Activated naive CD4-positive, alpha-beta T cell treated with Interleukin-2 at 50 U/mL for 16 hours (primary cell): ENCODE measurements at regions not wholly inside any gene's neighbourhood (a gene's known extent, or its start where the extent isn't known, plus 50 kb on each side); places are given as distances from the start of the nearest gene placed in this dataset.
"Not testable (repeated sequence)": the region's sequence is repeated elsewhere in the genome, so short reads cannot be mapped to it uniquely, and the experiment has no call there.

Experiments used
- DNase-seq: peaks from one replicate; pipeline ENCODE4 v3.0.0-alpha.2; 2020

- no peak for DNase-seq
Measured at GRCh38 chr16:85240982-85241924, 129.0 kb upstream of the CIBAR2 start.

DNA sequence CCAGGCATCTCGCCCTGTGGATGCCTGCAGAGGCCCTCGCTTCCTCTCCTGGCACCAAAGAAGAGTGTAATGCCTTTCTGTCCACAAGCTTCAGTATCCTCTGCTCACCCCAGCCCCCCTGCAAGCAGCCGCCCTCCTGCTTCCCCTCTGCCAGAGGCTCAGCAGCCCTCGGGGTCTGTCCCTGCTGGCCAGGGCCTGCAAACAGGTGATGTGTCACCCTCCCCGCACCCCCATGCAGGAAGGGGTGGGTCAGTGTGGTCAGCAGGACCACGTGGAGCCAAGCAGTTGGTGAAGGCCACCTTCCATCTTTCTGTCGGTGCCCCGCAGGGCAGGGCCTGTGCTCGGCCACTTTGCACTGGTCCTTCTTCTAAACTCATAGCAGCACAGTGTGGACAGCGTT, 129.9 kb upstream of the CIBAR2 start:
- DNase-seq: no peak

- no peak for DNase-seq
Measured at GRCh38 chr16:85243308-85243707, 131.0 kb upstream of the CIBAR2 start.

DNA sequence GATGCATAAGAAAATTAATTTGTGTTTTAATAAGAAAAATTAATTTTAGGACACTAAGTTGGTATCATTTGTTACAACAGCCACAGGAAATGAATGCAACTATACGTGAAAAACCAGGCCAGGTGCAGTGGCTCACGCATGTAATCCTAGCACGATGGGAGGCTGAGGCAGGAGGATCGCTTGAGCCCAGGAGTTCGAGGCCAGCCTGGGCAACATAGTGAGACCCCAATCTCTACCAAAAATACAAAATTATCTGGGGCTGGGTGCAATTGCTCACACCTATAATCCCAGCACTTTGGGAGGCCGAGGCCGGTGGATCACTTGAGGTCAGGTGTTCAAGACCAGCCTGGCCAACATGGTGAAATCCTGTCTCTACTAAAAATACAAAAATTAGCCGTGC, 132.2 kb upstream of the CIBAR2 start:
- DNase-seq: not testable (repeated sequence)

DNA sequence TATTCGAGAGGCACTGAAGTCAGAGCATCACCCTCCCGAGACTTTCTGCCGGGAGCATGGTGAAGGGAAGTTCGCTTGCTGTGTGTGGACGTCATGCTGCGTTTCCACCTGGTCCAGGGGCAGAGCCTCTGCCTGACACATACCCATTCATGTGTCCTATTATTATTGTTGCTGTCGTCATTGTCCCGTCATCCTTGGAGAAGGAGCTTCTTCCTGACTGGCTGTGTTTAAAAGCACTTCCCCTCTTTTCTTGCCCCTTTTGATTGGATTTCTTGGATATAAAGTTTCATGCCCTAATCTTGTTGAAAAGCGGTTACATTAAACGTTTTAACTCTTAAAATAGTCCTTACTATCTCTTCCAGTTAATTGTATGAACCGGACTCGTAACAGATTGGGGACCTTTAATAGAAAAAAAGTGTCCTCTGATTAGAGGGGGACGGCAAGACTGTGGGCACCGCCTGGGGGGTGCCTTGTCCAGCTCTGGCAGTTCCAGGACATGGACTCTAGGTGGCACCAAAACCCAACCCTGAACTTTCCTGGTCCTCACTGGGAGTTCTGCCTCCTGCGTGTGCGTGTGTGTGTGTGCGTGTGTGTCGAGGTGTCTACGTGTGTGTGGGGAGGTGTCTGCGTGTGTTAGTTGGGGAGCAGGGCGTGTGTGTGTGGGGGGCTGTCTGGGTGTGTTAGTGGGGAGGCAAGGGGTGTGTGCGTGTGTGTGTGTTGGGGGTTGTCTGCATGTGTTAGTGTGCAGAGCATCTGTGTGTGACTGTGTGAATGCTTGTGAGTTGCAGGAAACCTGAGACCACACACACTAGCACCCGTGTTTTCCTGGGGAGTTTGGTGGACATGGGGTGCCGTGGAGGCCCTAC, 133.3 kb upstream of the CIBAR2 start:
- peak; percentile 40 for DNase-seq

GRCh38 chr16:85246473-85246872, 134.2 kb upstream of the CIBAR2 start:
- no peak for DNase-seq

GRCh38 chr16:85246973-85247372, 134.7 kb upstream of the CIBAR2 start:
- DNase-seq: no peak

DNA sequence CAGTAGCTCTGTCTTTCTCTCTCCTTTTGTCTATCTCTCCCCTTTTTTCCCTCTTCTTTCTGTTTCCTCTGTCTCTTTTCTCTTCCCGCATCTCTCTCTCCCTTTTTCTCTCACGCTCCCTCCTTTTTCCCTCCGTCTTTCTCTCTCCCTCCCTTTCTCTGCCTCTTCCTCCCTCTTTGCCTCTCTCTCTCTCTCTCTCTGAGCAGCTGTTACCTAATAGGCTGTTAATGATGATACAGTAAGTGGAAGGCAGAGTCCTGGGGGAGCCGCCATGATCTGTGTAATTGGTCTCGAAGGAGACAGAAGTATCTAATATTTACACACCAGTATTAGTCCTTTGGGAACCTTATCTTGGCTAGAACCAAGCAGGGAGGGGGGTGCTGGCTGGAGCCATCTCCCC, 136.1 kb upstream of the CIBAR2 start:
- no peak for DNase-seq

GRCh38 chr16:85248857-85249256, 136.6 kb upstream of the CIBAR2 start:
- no peak for DNase-seq

DNA sequence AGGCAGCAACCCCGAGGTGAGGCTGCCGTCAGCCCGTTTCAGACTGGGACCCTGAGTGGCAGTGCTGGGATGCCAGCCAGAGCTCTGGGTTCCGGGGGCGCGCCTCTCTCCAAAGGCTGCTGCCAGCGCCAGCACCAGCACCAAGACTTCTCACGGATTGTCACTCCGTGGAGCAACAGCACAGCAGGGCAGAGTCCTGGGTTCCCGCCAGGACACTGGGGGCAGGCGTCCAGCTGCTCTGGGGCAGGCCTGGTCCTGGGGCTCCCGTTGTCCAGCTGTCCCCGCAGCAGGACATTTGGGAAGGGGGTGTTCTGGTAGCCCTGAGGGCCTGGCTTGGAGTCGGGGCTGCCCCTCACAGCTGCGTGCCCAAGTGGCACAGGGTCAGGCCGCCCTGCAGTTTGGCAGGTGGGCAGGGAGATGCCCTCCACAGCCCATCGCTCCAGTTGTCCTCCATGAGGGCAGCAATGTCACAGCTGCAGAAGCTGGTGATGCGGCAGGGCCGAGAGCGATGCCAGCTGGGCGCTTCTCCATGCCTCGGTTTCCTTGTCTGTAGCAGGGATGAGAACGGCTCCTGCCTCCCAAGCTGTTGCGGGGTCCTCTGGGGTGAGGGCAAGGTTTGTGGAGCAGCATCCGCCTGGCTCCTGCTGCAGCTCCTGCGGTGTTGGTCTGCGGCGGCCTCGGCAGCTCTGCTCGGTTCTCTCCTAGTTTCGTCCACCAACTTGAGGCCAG, 137.3 kb upstream of the CIBAR2 start:
- DNase-seq: no peak

DNA sequence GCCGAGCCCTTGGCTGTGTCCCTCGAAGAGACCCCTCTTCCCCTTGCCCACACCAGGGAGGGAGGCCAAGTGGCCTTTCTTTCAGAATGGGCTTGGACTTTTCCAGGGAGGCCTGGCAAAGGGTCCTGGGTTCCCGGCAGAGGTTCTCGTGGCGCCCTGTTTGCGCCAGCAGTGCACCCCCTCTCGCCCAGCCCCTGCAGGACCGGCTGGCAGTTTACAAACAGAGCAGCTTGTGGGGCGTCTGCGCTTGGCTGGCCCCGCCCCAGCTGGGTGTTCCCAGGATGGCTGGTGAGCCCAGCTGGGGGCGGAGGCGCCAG, 137.8 kb upstream of the CIBAR2 start:
- no peak for DNase-seq

DNA sequence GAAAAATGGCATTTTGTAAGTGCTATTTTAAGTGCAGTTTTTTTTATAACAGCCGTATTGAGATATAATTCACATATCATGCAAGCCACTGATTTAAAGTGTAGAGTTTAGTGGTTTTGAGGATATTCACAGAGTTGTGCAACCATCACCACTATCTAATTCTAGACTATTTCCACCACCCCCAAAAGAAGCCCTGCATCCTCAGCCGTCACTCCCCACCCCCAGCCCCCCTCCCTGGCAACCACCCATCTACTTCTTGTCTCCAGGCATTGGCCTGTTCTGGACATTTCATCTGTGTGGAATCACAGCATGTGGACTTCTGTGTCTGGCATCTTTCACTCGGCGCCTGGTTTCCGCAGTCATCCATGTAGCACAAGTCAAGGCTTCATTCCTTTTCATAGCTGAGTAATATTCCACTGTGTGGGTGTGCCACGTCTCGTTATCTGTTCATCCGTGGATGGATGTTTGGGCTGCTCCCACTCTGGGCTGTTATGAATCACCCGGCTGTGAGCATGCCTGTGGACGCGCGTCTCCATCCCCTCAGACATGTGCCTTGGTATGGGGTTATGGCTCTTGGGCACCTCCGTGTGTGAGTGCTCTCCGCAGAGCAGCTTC, 138.4 kb upstream of the CIBAR2 start:
- DNase-seq: no peak

- DNase-seq: no peak
Measured at GRCh38 chr16:85251225-85251760, 139.0 kb upstream of the CIBAR2 start.

- DNase-seq: no peak
Measured at GRCh38 chr16:85252014-85252413, 139.7 kb upstream of the CIBAR2 start.

- DNase-seq: no peak
Measured at GRCh38 chr16:85252461-85252860, 140.2 kb upstream of the CIBAR2 start.

DNA sequence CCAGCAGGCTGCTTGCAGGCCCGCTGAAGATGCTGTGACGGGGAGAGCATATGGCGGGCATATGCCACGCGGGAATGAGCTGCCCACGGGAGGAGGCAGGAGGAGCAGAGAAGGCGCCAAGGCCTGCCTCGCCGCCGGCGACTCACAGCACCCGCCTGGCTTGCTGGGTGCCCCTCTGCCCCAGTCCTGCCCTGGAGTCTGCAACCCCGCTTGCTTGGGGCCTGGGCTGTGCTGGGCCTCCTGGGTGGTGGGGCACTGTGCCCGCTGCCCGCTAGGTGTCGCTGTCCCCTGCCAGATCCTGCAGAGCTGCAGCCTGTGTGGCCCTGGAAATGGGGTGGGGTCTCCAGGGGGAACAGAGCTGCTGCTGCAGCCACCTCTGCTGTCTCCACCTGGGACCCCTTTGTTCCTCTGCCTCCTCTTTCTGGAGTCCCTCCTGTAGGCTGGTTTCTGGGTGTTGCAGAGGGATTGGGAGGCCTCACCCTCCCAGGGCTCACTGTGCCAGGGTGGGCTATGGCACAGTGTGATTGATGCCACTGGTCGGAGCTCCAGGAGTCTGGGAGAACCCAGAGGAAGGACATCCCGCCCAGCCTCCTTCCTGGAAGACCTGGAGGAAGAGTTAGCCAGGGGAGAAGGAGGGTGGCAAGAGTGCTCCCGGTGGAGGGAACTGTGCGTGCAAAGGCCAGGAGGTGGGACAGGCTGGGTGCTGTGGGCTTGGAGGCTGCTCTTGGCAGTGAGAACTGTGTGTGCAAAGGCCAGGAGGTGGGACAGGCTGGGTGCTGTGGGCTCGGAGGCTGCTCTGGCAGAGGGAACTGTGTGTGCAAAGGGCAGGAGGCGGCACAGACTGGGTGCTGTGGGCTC, 141.0 kb upstream of the CIBAR2 start:
- peak; percentile 64 for DNase-seq

GRCh38 chr16:85254051-85254450, 141.8 kb upstream of the CIBAR2 start:
- DNase-seq: no peak

GRCh38 chr16:85254921-85255320, 142.6 kb upstream of the CIBAR2 start:
- no peak for DNase-seq

DNA sequence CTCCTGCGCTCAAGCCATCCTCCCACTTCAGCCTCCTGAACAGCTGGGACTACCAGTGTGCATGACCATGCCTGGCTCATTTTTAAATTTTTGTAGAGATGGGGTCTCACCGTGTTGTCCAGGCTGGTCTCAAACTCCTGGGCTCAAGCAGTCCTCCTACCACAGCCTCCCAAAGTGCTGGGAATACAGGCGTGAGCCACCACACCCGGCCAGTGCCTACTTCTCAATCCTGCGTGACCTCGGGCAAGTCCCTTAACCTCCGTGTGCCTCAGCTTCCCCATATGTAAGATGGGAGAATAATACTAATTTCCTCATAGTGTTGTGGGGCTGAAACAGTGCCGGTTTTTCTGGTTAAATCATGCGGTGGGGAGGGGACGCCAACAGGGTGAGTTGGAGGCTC, 143.5 kb upstream of the CIBAR2 start:
- DNase-seq: no peak

- DNase-seq: no peak
Measured at GRCh38 chr16:85256190-85256739, 144.0 kb upstream of the CIBAR2 start.

DNA sequence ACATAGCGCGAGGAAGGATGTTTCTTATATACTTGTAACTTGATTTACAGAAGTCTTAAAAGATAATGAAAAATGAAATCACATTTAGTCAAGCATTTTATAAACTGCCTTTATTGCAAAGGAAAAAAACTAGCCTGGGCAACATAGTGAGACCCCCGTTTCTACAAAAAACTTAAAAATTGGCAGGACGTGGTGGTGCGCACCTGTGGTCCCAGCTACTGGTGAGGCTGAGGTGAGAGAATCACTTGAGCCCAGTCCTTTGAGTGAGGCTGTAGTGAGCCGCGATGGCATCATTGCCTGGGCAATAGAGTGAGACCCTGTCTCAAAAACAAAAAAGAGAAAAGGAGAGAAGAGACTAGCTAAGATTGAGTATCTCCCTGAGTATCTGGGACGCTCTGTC, 145.2 kb upstream of the CIBAR2 start:
- no peak for DNase-seq
